NCI-H345 treated with DMSO at 0.1 percent for 48 hours (cell line): ENCODE measurements at regions not wholly inside any gene's neighbourhood (a gene's known extent, or its start where the extent isn't known, plus 50 kb on each side); places are given as distances from the start of the nearest gene placed in this dataset.

ENCODE experiments used
- DNase-seq: peaks from one replicate; lab custom pipeline; 2025; ENCODE audit not compliant: unreplicated experiment; lab: John Stamatoyannopoulos, UW

DNA sequence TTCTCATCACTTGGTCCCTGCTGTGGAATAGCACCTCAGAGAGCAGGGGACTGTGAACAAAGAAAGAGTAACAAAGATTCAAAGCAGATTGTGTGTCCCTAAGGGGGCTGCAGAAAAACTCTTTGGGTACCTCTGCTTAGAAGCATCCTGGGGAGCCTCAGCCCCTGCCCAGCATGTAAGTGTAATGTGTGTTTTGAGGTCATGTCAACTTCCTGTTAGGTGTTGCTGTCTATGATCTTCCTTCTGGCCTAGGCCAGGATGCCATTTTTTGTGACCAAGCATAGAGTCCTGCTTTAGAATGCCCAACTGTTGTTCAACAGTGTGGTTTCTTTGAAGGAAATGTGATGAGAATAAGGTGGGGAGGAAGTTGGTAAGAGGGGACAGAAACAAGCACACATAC is 77.1 kb upstream of the BCL6 start:
- no peak for DNase-seq

- DNase-seq = no peak
Measured at GRCh38 chr3:187823746-187824145, 78.5 kb upstream of the BCL6 start.

- no peak for DNase-seq
Measured at GRCh38 chr3:187827723-187828122, 82.5 kb upstream of the BCL6 start.

DNA sequence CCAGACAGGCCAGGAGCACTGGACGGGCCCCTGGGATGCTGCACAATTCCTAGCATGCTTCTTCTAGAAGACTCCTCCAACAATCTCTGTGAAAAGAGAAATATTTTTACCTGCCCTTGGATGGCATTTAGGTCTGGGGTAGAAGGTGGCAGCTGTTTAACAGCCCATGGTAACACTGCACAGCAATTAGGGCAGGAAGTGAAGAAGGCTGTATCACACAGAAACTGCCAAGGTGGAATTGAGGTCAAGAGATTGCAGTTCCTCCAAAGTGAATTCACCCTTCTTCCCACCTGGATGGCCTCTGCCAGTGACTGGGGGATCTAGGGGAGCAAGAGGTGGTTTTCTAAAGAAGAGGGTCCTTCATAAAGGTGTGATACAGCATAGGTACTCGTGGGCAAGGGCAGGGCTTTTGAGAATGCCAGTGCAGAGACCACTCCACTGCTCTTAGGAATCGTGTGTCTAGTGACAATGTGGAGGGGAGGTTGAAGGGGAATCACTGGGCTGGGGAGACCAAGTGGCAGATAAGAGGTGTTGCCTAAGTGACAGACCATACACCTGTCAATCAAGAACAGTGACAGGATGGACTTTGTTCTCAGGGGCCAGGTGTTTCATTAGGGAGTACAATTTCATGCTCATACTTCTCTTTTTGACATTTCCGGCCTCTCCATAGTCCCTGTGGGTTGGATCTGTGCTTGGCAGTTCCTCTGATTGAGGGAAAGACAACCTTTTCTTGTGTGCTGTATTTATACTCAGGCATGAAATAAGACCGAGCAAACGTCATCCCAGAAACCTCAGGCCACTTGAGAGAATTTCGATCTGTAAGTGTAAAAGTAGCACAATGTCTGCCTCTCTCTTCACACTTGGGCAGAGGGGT is 83.5 kb upstream of the BCL6 start:
- DNase-seq = no peak

GRCh38 chr3:187830181-187830580 is 84.9 kb upstream of the BCL6 start:
- no peak for DNase-seq

- no peak for DNase-seq
Measured at GRCh38 chr3:187831125-187832051, 86.1 kb upstream of the BCL6 start.

DNA sequence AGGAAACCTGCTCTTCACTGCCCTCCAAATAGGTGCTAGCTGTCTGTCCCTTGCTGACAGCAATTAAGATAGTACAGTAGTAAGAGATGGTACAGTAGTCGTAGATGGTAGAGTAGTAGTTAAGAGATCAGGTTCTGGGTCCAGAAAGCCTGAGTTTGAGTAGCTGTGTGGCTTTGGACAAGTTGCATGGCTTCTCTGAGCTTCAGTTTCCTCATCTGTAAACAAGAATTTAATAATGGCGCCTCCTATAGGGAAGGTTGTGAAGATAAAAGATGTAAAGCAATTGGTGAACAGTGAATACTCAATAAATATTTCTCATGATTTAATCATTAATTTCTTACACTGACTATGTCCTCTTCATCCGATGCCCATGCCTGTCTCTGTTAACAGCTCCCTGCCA is 86.9 kb upstream of the BCL6 start:
- DNase-seq = no peak

- no peak for DNase-seq
Measured at GRCh38 chr3:187833375-187833774, 88.1 kb upstream of the BCL6 start.

GRCh38 chr3:187833799-187834578 is 88.7 kb upstream of the BCL6 start:
- DNase-seq = no peak

- DNase-seq = no peak
Measured at GRCh38 chr3:187836823-187837770, 91.8 kb upstream of the BCL6 start.

DNA sequence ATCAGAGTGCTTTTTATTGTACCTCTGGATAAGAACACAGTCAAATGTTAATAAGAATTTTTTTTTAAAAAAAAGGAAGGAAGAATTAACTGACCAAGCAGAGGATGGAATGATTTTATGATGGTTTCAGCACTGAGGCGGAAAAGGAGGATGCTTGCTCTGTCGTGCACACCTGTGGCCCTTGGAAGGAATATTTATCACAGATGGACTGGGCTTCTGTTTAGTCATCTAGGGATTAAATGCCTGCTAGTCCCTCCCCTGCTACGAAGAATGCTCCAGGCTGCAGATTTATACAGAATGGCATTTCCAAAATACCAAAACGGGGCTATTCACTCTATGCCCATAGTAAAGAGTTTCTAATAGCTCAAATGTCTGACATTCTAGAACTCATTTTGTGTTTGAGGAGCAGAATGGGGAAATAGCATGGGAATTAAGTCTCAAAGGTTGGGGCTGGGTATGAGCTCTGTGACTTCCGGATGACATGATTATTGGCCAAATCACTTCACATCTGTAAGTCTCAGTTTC is 92.8 kb upstream of the BCL6 start:
- no peak for DNase-seq

- DNase-seq = no peak
Measured at GRCh38 chr3:187839422-187839821, 94.2 kb upstream of the BCL6 start.

DNA sequence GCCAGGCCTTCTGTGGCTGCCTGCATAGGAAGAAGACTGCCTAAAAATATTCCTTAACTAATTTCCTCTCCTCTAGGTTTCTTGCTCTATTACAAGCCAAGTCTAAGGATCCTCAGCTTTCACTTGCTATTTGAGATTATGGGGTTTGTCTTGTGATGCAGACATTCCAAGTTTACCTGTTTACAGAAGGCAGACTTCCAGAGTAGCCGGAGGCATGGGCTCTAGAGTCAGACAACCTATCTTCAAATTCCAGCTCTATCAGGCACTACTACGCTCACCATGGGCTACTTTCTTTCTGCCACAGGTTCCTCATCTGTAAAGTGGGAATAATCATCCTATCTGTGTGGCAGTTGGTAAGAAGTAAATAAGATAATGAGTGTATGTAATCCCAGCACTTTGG is 95.6 kb upstream of the BCL6 start:
- DNase-seq = no peak

- no peak for DNase-seq
Measured at GRCh38 chr3:187841560-187841959, 96.3 kb upstream of the BCL6 start.

GRCh38 chr3:187843654-187844053 is 98.4 kb upstream of the BCL6 start:
- no peak for DNase-seq

DNA sequence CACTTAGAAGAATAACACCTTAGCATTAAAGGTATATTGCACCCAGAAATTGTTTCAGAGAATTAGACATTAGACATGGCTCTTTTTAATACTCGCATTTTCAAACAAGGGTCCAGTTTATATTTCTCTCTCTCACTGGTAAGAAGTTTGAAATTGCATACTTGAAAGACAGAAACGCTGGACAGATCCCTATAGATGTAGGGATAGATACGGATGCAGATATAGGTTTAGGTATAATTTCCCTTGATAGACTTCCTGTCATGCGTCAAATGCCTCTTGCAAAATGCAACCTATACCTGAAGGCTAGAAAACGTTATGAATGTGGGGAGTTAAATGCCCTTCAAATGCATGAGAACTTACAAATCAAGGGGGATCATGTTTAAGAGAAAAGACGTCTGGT is 99.4 kb upstream of the BCL6 start:
- DNase-seq = no peak

DNA sequence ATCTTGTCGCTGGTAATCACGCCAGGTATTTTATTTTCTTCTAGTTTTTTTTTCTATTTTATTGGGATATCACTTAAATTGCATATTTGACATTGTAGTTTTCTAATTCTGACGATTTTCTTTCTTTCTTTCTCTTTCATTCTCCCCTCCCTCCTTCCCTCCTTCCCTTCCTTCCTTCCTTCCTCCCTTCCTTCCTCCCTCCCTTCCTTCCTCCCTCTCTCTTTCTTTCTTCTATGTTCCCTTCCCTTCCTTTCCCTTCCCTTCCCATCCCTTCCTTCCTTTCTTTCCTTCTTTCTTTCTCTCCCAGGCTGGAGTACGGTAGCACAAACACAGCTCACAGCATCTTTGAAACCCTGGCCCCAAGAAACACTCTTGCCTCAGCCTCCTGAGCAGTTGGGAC is 100.6 kb upstream of the BCL6 start:
- DNase-seq = no peak

- DNase-seq = no peak
Measured at GRCh38 chr3:187848401-187848800, 103.1 kb upstream of the BCL6 start.

- DNase-seq = no peak
Measured at GRCh38 chr3:187849016-187849654, 103.9 kb upstream of the BCL6 start.
